Fibroblast of skin of right biceps (primary cell): ENCODE measurements at regions not wholly inside any gene's neighbourhood (a gene's known extent, or its start where the extent isn't known, plus 50 kb on each side); places are given as distances from the start of the nearest gene placed in this dataset.

Experiments used
- DNase-seq: peaks from one replicate; pipeline ENCODE4 v3.0.0-alpha.2; 2013

DNA sequence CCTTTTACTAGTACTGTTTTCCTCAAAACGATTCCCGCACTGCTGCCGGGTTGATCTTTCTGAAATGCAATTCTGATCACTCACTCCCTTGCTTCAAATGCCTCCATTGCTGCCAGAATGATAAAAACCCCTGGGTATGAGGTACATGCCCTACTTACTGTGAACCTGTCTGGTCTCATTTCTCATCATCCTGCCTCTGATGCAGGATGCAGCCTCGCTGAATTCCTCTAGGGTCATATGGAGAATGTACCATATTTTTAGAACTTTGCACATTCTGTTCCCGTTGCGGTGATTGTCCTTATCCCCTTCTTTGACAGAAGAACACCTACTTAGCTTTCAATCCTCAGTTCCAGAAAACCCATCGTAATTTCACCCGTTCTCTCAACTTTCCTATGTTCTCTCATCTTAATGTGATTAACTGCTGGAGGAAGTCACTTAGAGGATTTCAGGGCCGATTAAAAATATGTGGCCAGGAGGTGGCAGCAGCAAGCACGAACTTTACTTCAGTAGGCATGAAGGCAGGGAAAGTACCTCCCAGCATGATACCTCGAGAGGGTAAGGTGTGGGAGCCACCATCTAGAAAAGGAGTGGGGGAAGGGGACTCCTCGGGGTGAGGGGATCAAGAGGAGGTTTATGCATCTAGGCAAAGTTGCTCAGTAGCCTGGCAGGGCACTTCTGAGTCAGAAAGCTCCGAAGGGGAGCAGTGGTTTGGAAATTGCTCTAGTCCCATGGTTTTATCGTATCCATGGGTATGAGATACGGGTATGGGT is 361.5 kb upstream of the ZP4 start:
- peak; percentile 49 for DNase-seq

DNA sequence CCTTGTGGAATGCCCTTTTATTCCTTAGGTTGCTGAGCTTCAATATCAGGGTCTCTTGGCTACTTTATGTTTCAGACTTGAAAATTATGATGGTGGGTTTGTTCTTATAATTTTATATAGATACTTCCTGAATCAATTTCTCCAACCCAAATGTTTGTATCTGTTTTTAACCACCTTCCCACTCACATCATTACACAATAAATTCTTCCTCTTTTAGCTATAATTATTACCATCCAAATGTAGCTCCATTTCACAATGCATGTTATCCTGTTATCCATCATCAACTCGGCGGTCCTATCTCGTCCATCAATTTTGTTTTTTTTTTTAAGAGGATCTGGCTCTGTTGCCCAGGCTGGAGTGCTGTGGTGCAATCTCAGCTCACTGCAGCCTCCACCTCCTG is 357.6 kb upstream of the ZP4 start:
- DNase-seq, result no peak

DNA sequence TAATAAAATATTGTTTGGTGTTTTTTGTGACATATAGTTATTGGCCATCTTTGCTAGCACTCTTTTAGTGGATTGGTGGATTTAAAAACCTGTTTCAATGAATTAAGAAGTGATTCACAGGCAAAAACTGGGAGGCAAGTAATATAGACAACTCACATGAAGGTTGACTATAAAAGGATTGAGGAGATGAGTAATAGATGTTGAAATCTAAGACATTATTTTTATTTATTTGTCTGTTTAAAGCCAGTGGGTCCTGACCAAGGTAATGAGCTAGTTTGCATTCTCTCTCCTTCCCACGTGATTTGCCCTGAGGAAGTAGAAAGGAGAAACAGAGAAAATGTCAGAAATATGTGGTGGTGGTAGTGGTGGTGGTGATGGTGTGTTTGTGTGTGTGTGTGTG is 351.5 kb upstream of the ZP4 start:
- no peak for DNase-seq

DNA sequence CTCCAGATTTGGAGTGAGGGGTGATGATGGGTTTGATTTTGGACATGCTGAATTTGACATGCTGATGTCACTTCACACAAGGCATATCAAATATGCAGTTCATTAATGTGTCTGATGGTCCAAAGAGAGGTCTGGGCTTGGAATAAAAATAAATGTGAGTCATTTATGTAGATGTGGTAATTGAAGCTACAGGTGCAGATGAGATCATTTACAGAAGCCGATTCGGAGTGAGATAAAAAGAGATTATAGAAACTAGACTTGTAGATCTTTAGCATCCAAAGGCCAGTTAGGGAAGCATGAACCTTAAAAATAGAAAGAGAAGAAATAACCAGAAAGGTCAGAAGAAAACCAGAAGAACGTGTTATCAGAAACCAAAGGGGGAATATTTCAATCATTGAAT is 350.9 kb upstream of the ZP4 start:
- DNase-seq, result no peak

DNA sequence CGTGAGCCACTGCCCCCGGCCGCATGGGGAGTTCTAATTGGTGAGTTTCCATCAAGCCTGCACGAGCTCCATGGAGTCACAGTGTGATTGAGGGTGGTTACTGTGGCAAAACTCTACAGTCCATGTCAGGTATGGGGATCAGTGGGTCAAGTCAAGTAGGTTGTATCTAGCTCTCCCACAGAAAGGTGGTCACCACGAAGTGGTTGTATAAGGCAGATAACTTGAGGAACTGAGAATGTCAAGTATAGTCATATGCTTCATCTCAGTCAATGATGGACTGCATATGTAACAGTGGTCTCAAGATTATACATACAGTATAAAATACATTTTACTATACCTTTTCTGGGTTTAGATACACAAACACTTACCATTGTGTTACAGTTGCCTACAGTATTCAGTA is 348.6 kb upstream of the ZP4 start:
- DNase-seq, result no peak

DNA sequence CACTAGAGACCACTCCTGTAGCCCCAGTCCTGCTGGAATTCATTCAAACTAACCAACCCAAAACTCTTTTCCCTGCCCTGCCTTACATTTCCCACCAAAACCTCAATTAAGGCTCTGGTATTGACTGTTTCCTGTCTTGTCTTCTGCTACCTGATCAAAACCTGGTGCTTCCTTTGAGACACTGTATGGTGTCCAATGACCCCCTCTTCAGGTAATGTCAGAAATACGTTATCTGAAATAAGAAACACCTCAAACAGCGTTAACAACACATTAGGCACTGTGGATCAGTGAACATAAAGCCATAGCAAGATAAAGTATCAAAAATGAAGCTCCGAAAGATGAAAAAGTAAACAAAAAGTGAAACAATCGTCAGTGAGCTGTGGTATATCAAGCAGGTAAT is 343.2 kb upstream of the ZP4 start:
- no peak for DNase-seq

DNA sequence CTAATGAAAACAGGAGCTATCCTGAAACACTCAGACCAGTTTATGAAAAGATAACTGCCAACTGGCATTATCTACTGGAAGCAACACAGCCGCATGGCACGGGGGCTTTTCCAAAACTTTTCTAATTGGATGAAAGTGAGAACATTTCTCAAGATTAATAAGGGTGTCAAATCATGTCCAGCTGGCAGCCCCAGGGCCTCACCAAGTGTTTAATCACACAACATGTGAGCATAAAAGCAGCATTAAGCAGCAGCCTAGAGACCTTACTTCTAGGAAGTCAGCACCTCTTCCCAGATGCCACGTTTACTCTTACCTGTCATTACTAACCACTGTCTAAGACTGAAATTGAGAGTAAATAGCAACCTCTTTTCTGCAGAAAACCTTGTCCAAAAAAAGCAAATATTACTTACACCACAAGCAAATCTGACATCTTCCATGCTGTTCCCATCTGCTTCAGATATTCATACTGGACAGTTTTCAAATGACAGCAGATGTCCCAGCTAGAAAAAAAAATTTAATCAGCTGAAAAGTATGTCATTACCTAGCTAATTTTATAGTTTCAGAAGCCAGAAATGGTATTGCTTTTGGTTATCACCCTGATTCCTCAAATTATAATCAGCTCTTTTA is 341.5 kb upstream of the ZP4 start:
- no peak for DNase-seq

DNA sequence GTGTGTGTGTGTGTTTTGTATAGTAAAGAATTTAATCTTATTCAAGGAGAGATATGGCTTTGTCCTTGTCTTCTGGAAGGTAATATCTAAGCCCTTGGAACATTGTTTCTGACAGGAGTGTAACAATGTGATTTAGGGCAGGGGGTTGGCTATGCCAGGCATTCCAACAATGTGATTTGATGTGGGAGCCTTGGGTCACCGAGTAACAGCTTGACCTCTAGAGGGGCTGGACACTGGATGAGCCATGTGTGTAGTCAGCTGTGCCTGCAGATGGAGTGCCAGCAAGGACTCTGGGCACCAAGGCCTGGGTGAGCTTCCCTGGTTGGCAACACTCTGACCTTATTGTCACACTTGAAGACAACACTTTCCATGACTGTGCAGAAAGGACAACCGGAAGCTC is 336.1 kb upstream of the ZP4 start:
- DNase-seq, result no peak

DNA sequence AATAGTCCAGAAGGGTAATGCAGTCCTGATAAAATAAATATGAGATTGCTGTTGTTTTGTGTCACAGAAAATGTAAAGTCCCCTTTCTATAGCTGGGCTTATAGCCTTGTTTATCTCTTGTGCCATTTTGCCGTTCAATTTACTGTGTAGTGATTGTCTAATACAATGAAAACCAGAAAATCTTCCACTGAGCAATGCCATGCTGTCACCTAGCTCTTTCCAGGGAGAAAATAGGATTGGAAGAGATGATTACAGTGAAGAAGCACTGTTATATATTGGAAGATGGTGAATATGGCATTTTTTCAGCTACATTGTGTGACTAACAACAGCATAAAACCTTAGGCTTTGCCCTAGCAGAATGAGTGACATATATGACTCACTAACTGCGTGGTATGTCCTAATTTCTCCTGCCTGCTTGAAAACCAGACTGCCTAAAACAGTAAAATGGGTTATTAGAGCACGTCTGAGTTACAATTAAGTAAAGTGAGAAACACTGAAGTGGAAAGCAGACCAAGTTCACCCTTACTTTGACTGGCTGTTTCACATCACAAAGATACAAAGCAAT is 332.4 kb upstream of the ZP4 start:
- peak; percentile 8 for DNase-seq

DNA sequence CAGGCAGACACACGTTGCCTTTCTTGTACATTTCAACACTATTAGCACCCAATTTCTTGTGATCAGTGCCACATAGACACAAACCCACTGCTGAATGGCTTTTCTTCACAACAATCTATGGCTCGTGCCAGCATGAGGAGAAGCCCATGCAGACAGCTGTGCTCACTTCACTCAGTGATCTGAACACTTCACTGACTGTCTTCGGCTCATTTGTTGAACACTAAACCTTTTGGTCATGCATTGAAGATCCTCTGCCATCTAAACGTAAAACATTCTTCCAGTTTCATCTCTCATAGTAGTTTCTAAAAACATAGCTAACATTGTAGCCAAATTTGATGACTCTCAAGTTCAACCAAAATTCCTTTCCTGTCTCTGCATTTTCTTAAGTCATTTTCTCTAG is 331.0 kb upstream of the ZP4 start:
- DNase-seq, result no peak

DNA sequence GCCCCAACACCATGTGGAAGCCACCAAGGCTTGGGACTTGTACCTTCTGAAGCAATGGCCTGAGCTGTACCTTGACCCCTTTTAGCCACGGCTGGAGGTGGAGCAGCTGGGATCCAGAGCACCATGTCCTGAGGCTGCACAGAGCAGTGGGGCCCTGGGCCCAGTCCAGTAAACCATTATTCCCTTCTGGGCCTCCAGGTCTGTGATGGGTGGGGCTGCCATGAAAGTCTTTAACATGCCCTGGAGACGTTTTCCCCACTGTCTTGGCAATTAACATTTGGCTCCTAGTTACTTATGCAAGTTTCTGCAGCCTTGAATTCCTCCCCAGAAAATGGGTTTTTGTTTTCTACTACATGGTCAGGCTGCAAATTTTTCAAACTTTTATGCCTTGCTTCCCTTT is 323.7 kb upstream of the ZP4 start:
- no peak for DNase-seq

DNA sequence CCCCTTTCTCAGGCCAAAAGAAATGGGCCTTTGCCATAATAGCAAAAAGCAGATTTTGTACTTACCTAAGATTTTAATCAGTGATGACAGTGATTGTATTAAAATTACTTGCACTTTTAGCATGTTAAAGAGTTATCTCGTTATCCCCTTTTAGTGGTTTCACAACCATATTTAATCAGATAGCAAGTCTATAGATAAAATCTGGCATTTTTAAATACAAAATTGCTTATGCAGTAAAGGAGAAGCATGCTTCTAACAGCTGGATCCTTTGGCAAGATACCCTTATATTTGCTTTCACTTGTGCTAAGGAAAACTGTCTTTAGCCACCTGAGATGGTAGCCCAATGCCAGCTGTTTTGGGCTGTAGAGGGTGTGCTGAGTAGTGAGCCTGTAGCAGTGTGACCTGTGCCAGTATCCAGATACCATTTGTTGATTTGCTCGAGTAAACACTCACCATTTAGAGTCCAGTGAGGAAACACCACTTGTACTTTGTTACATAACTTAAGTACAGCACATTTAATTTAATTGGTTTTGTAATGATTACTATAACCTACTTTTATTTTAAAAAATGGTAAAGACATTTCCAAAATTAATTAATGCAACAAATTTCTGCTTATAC is 314.4 kb upstream of the ZP4 start:
- DNase-seq, result no peak

DNA sequence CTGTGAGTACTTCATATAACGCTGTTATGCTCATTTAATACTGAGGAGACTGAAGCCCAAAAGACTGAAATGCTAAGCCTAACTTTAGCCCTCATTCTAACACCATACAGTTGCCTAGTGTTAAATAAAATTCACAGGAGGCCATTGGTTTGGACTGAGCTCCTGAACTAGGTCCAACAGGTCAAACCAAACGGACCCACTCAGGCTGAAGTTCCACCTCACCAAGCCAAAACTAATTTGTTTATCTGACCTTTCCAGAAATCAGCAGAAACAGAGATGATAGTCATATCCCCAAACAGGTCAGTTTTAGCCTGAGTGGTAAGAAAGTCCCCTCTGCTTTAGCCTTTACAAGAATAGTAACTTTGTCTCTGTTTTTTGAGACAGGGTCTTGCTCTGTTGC is 311.3 kb upstream of the ZP4 start:
- no peak for DNase-seq

DNA sequence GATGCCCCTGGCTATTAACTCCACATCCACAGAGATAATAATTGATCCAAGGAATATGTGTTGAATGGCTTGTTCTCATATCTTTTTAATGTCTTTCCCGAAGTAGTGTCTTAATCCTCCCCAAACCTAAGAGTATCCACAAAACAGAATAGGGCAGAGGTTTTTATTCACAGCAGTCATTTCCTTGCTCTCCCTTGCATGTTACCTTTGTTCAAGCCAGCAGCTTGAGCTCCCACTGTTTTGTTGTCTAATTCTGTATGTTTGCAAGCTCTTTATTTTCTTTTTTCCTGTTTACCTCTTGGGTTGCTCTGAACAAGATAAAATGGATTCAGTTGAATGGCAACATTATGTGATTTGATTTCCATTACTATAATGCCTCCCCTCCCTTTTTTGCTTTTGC is 308.6 kb upstream of the ZP4 start:
- DNase-seq, result no peak

DNA sequence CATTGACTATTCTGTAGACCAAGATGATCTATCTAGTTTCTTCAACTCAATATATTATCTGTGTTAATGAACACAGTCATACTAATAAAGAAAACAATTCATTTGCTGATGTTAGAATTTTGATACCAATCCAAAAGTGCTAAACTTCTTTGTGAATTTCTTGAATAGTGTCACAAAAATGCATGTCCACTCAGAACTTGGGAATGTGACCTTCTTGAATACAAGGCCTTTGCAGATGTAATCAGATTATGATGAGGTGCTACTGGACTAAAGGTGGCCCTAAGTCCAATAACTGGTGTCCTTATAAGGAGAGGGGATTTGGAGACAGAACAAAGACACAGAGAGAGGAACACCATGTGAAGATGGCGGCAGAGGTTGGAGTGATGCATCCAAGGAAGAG is 305.8 kb upstream of the ZP4 start:
- no peak for DNase-seq

DNA sequence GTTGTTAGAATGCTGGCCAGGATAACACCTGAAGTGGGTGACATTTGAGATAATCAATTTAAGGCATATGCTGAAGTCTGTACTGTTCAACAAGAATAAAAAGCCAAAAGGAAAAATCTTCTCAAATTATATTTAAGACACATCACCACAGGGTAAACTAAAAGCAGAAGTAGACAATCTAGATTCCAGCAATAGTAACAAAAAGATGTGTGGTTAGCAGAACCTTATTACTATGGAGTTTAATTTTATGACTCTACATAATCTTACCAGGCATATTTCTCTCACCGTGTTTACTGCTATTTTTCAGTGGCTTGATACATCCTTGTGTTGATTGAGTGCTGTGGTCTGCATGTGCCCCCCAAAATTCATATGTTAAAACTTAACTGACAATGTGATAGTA is 300.4 kb upstream of the ZP4 start:
- DNase-seq, result no peak

DNA sequence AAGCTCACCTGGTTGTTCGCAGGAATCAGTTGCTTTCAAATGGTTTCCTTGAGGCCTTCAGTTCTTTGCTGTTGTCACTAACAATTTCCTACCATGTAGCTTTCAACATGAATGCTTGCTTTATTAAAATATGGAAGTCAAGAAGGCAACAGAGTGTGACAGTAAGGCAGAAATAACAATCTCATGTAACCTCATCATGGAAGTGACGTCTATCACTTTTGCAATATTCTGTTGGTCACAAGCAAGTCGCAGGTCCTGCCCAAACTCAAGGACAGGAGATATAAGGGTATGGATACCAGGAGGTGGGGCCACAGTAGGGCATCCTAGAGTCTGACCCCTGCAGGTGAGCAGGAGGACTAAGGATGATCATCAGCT is 296.8 kb upstream of the ZP4 start:
- DNase-seq, result no peak

DNA sequence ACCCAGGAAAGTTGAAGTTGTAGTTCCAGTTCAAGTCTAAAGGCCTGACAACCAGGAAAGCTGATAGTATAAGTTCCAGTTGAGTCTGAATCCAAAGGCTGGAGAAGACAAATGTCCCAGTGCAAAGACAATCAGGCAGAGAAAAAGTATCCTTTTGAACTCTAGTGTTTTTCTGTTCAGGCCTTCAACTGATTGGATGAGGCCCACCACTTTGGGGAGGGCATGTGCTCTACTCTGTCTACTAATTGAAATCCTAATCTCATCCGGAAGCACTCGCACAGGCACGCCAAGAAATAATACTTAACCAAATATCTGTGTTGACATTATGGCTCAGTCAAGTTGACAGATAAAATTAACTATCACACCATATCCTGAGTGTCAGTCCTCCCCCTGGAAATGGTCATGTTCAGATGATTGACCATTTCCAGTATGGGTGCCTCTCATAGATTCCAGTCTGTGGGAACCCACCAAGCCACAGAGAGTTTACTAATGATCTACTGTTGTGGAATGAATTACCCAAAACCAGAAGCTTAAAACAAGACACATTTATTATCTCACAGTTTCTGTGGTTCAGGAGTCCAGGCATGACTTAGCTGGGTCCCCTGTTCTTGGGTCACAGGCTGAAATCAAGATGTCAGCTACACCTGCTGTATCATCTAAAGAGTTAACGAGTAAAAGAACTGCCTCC is 296.3 kb upstream of the ZP4 start:
- DNase-seq, result no peak

DNA sequence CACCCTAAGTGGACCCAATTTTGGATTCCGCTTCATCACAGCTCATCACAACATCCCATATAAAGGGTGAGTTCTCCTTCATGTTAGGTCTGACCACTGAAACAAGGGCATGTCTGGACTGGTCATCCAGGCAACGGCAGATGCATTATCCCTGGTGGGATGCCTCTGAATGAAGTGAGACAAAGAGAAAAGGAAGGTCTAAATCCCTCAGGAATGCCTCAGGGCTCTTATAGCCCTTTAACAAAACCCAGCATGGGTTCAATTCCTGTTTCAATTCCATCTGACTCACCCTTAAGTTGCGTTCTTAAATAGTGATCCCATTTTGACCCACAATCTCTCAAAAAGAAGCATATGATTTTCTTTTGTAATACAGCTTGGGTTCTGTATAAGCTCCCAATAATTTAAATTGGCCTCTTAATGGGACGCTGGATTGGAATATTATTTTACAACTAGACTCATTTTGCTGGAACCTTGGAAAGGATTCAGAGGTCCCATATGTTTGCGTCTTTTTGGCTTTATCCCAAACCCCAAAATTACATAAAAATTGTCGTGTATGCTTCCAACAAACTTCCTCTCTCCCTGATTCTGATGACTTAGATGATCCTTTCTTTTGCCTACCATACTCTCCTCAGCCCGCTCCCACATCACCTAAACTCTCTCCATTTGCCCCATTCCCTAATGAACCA is 287.4 kb upstream of the ZP4 start:
- DNase-seq, result peak; percentile 16

DNA sequence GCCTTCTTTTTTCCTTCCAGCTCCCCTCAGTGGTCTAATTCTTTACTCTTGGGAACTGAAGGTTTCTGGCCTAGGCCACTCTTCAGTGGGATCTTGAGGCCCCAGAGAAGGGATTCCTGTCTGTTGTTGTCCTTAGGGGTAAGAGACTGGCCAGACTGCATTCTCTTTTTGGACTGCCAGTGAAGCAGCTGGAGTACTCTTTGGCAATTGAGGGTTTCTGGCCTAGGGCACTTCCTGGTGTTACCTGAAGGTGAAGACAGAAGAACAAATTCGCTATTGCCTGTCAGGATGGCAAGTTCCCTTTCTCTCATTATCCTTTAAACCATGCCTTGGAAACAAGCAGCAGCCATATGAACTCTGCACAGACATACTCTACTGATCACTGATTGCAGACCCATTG is 286.6 kb upstream of the ZP4 start:
- no peak for DNase-seq

DNA sequence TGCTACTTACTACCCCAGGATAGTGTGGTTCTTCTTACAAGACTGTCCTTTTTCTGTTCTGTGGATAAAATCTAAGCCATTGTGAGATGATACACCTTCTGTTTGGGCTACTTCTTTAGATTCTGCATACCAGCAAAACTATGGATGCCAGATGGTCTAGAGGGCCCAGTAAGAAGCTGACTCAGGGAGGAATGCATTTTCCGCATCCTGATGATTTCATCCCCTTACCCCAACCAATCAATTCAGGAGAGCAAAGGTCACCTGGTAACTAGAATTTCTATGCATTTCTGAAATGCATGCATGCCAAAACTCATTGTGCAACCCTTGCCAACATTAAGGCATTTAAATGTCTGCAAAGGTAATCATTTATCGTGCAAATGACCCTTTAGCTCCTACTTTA is 285.7 kb upstream of the ZP4 start:
- peak; percentile 0 for DNase-seq

DNA sequence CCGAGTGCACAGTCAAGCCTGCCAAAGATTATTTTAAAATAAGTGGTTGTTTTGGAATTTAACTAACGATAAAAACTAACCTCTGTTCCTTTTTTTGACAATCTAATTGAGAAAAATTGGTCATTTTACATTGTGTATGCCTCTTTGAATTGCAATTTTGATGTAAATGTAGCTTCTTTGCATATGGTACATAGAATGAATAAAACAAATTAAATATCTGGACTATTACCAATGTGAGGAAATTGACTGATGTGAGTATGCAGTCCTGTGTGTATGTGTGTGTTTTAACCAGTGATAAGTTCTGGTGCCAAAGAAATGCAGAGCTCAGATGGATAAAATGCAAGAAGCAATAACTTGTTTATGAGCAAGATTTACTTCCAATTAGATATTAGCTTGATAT is 281.3 kb upstream of the ZP4 start:
- DNase-seq, result no peak

DNA sequence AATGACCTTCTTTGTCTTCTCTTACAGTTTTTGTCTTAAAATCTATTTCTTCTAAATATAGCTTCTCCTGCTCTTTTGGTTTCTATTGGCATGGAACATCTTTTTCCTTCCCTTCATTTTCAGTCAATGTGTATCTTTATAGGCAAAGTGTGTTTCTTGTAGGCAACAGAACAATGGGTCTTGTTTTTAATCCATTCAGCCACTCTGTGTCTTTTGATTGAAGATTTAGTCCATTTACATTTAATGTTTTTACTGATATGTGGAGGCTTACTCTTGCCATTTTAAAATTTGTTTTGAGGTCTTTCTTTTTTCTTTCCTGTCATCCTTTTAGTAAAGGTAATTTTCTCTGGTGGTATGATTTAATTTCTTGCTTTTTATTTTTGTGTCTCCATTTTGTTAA is 271.2 kb upstream of the ZP4 start:
- no peak for DNase-seq
